ENCODE measurements at regions not wholly inside any gene's neighbourhood (a gene's known extent, or its start where the extent isn't known, plus 50 kb on each side); places are given as distances from the start of the nearest gene placed in this dataset.
"Not testable (repeated sequence)": the region's sequence is repeated elsewhere in the genome, so short reads cannot be mapped to it uniquely, and the experiment has no call there.

- Mint-ChIP-seq H3K9me3 (no peaks in the 10 kb centered on the region), H3K27me3 (no peaks in the 10 kb centered on the region), H3K4me1 (no peaks in the 10 kb centered on the region), H3K27ac (no peak overlapping the region), H3K4me3 (no peak overlapping the region), H3K36me3 (no peaks in the 10 kb centered on the region)
- ATAC-seq (ENCODE audit: low read depth) (no peak), DNase-seq (ENCODE audit: low spot score in 2 of 2) (no peak)
Measured at GRCh38 chrX:138845786-138846185, 134.3 kb upstream of the FGF13 start.

GRCh38 chrX:138807400-138807799 is 95.9 kb upstream of the FGF13 start:
- ATAC-seq (ENCODE audit: low read depth); H3K4me3 Mint-ChIP-seq; H3K4me1 Mint-ChIP-seq; H3K27ac Mint-ChIP-seq; H3K9me3 Mint-ChIP-seq; H3K36me3 Mint-ChIP-seq; H3K27me3 Mint-ChIP-seq; DNase-seq (ENCODE audit: low spot score in 2 of 2): not testable (repeated sequence)

- Mint-ChIP-seq H3K27me3 (no peaks in the 10 kb centered on the region), H3K4me3 (no peak overlapping the region), H3K9me3 (peaks cover 2% of the 10 kb centered on the region), H3K36me3 (no peaks in the 10 kb centered on the region), H3K4me1 (no peaks in the 10 kb centered on the region), H3K27ac (no peak overlapping the region)
- ATAC-seq (ENCODE audit: low read depth) = no peak
- DNase-seq (ENCODE audit: low spot score in 2 of 2) = no peak
Measured at GRCh38 chrX:138794246-138794645, 82.7 kb upstream of the FGF13 start.

- Mint-ChIP-seq H3K4me3 (no peak overlapping the region), H3K27me3 (no peaks in the 10 kb centered on the region), H3K36me3 (no peaks in the 10 kb centered on the region), H3K4me1 (no peaks in the 10 kb centered on the region), H3K27ac (no peak overlapping the region), H3K9me3 (peaks cover 2% of the 10 kb centered on the region)
- no peak for ATAC-seq (ENCODE audit: low read depth)
- no peak for DNase-seq (ENCODE audit: low spot score in 2 of 2)
Measured at GRCh38 chrX:138791551-138791950, 80.0 kb upstream of the FGF13 start.

- ATAC-seq (ENCODE audit: low read depth) = no peak
- no peaks in the 10 kb centered on the region for H3K36me3 Mint-ChIP-seq
- H3K4me3 Mint-ChIP-seq = no peak overlapping the region
Measured at GRCh38 chrX:138788771-138789170, 77.3 kb upstream of the FGF13 start.

GRCh38 chrX:138778576-138778909 is 67.0 kb upstream of the FGF13 start:
- H3K4me3 Mint-ChIP-seq; H3K27me3 Mint-ChIP-seq; ATAC-seq (ENCODE audit: low read depth); H3K9me3 Mint-ChIP-seq; H3K27ac Mint-ChIP-seq; H3K36me3 Mint-ChIP-seq; DNase-seq (ENCODE audit: low spot score in 2 of 2); H3K4me1 Mint-ChIP-seq: not testable (repeated sequence)

More at GRCh38 chrX:138788771-138789170, 77.3 kb upstream of the FGF13 start:
- no peak for DNase-seq (ENCODE audit: low spot score in 2 of 2)
- H3K27ac Mint-ChIP-seq = no peak overlapping the region
- no peaks in the 10 kb centered on the region for H3K4me1 Mint-ChIP-seq
- H3K9me3 Mint-ChIP-seq = peaks cover 10% of the 10 kb centered on the region
- H3K27me3 Mint-ChIP-seq = no peaks in the 10 kb centered on the region

- not testable (repeated sequence) for H3K4me3 Mint-ChIP-seq, H3K9me3 Mint-ChIP-seq, H3K27ac Mint-ChIP-seq
Measured at GRCh38 chrX:138777908-138778575, 66.5 kb upstream of the FGF13 start.

GRCh38 chrX:138777230-138777629 is 65.7 kb upstream of the FGF13 start:
- H3K27me3 Mint-ChIP-seq = no peaks in the 10 kb centered on the region
- no peaks in the 10 kb centered on the region for H3K9me3 Mint-ChIP-seq
- no peaks in the 10 kb centered on the region for H3K36me3 Mint-ChIP-seq
- no peak for ATAC-seq (ENCODE audit: low read depth)
- DNase-seq (ENCODE audit: low spot score in 2 of 2) = no peak
- no peak overlapping the region for H3K4me3 Mint-ChIP-seq
- no peaks in the 10 kb centered on the region for H3K4me1 Mint-ChIP-seq
- no peak overlapping the region for H3K27ac Mint-ChIP-seq

More at GRCh38 chrX:138777908-138778575, 66.5 kb upstream of the FGF13 start:
- not testable (repeated sequence) for H3K27me3 Mint-ChIP-seq; H3K36me3 Mint-ChIP-seq; H3K4me1 Mint-ChIP-seq; DNase-seq (ENCODE audit: low spot score in 2 of 2); ATAC-seq (ENCODE audit: low read depth)

GRCh38 chrX:138775517-138775916 is 64.0 kb upstream of the FGF13 start:
- ATAC-seq (ENCODE audit: low read depth) = no peak

GRCh38 chrX:138771047-138771446 is 59.5 kb upstream of the FGF13 start:
- Mint-ChIP-seq H3K9me3 (no peaks in the 10 kb centered on the region), H3K27me3 (no peaks in the 10 kb centered on the region), H3K27ac (no peak overlapping the region), H3K4me1 (no peaks in the 10 kb centered on the region), H3K4me3 (no peak overlapping the region), H3K36me3 (no peaks in the 10 kb centered on the region)
- DNase-seq (ENCODE audit: low spot score in 2 of 2) (no peak), ATAC-seq (ENCODE audit: low read depth) (no peak)

More at GRCh38 chrX:138775517-138775916, 64.0 kb upstream of the FGF13 start:
- Mint-ChIP-seq H3K4me3 (no peak overlapping the region), H3K36me3 (no peaks in the 10 kb centered on the region), H3K27ac (no peak overlapping the region), H3K27me3 (no peaks in the 10 kb centered on the region), H3K4me1 (no peaks in the 10 kb centered on the region), H3K9me3 (no peaks in the 10 kb centered on the region)
- no peak for DNase-seq (ENCODE audit: low spot score in 2 of 2)

GRCh38 chrX:138769918-138770317 is 58.4 kb upstream of the FGF13 start:
- Mint-ChIP-seq H3K4me3 (no peak overlapping the region), H3K27me3 (no peaks in the 10 kb centered on the region), H3K36me3 (no peaks in the 10 kb centered on the region), H3K27ac (no peak overlapping the region), H3K9me3 (no peaks in the 10 kb centered on the region), H3K4me1 (no peaks in the 10 kb centered on the region)
- ATAC-seq (ENCODE audit: low read depth) (no peak), DNase-seq (ENCODE audit: low spot score in 2 of 2) (no peak)

- Mint-ChIP-seq H3K4me1 (no peaks in the 10 kb centered on the region), H3K27me3 (no peaks in the 10 kb centered on the region)
Measured at GRCh38 chrX:138765051-138765450, 53.5 kb upstream of the FGF13 start.

GRCh38 chrX:138763761-138764160 is 52.2 kb upstream of the FGF13 start:
- Mint-ChIP-seq H3K9me3 (no peaks in the 10 kb centered on the region), H3K27me3 (no peaks in the 10 kb centered on the region), H3K4me1 (no peaks in the 10 kb centered on the region), H3K27ac (no peak overlapping the region), H3K36me3 (no peaks in the 10 kb centered on the region), H3K4me3 (no peak overlapping the region)
- ATAC-seq (ENCODE audit: low read depth) (no peak), DNase-seq (ENCODE audit: low spot score in 2 of 2) (no peak)

More at GRCh38 chrX:138765051-138765450, 53.5 kb upstream of the FGF13 start:
- Mint-ChIP-seq H3K36me3 (no peaks in the 10 kb centered on the region), H3K4me3 (no peak overlapping the region), H3K9me3 (no peaks in the 10 kb centered on the region), H3K27ac (no peak overlapping the region)
- DNase-seq (ENCODE audit: low spot score in 2 of 2) (no peak), ATAC-seq (ENCODE audit: low read depth) (no peak)

- Mint-ChIP-seq H3K9me3 (no peaks in the 10 kb centered on the region), H3K4me3 (no peak overlapping the region)
Measured at GRCh38 chrX:138761380-138761779, 49.9 kb upstream of the FGF13 start.

More at GRCh38 chrX:138761380-138761779, 49.9 kb upstream of the FGF13 start:
- ATAC-seq (ENCODE audit: low read depth) (no peak), DNase-seq (ENCODE audit: low spot score in 2 of 2) (no peak)
- Mint-ChIP-seq H3K27ac (no peak overlapping the region), H3K36me3 (no peaks in the 10 kb centered on the region), H3K27me3 (no peaks in the 10 kb centered on the region), H3K4me1 (no peaks in the 10 kb centered on the region)

All from memory B cell (primary cell).